Peyer's patch (tissue), 4 donors: ENCODE measurements at regions not wholly inside any gene's neighbourhood (a gene's known extent, or its start where the extent isn't known, plus 50 kb on each side); places are given as distances from the start of the nearest gene placed in this dataset.

Source experiments
- CTCF ChIP-seq, 6 experiments: fragments of 450-650 bp in 4 of 6; fragments of 200-600 bp in 2 of 6; sonication (generic) in 1 of 6; IDR thresholded peaks; one replicate each; pipeline ENCODE4 v1.5.1; 2017 to 2019; ENCODE audit warnings: antibody characterized with exemption in 6 of 6, mild to moderate bottlenecking in 3 of 6, moderate library complexity in 1 of 6
- POLR2A ChIP-seq, 2 donors: fragments of 450-650 bp; IDR thresholded peaks; one replicate each; pipeline ENCODE4 v1.5.1; 2017; ENCODE audit warnings: antibody characterized with exemption in 2 of 2, mild to moderate bottlenecking in 2 of 2, moderate library complexity in 2 of 2

GRCh38 chr13:97139691-97140090 is 82.4 kb upstream of the MBNL2 start:
- no peak for TF ChIP-seq CTCF (IDR thresholded peaks at IDR 0.05)
- no peak for TF ChIP-seq POLR2A (IDR thresholded peaks at IDR 0.05)
